NT2/D1 (cell line): ENCODE measurements at regions not wholly inside any gene's neighbourhood (a gene's known extent, or its start where the extent isn't known, plus 50 kb on each side); places are given as distances from the start of the nearest gene placed in this dataset.

ENCODE experiments used
- DNase-seq: peaks from one replicate; pipeline ENCODE4 v3.0.0-alpha.2; 2011; ENCODE audit warnings: low read depth, low spot score
- H3K27me3 ChIP-seq: 2 replicates; pipeline ENCODE4 v1.6.0; 2011; ENCODE audit warnings: mild to moderate bottlenecking; ENCODE audit not compliant: insufficient read length, insufficient read depth
- H3K36me3 ChIP-seq: 2 replicates; pipeline ENCODE4 v1.6.1; 2011; ENCODE audit warnings: mild to moderate bottlenecking, low read length, mixed read lengths; ENCODE audit not compliant: insufficient read depth, insufficient read length
- H3K4me1 ChIP-seq: 2 replicates; pipeline ENCODE4 v1.5.1; 2011; ENCODE audit not compliant: insufficient read depth, insufficient read length
- H3K4me3 ChIP-seq: 2 replicates; pipeline ENCODE4 v1.5.1; 2011; ENCODE audit warnings: low read depth; ENCODE audit not compliant: insufficient read length
- H3K9ac ChIP-seq: 2 replicates; pipeline ENCODE4 v1.6.0; 2011; ENCODE audit warnings: low read depth; ENCODE audit not compliant: insufficient read length
- H3K9me3 ChIP-seq: 2 replicates; pipeline ENCODE4 v1.5.1; 2011; ENCODE audit warnings: mild to moderate bottlenecking, low read length; ENCODE audit not compliant: insufficient read depth
- SUZ12 ChIP-seq: IDR thresholded peaks from 2 replicates; pipeline ENCODE4 v1.6.1; 2011; ENCODE audit not compliant: insufficient read length, insufficient read depth; ENCODE audit errors: extremely low read depth
- YY1 ChIP-seq: IDR thresholded peaks from 2 replicates; pipeline ENCODE4 v1.6.1; 2011; ENCODE audit not compliant: insufficient read length, insufficient read depth
- ZNF274 ChIP-seq: IDR thresholded peaks from 2 replicates; pipeline ENCODE4 v1.6.1; 2011; ENCODE audit warnings: mild to moderate bottlenecking, low read depth, low read length

DNA sequence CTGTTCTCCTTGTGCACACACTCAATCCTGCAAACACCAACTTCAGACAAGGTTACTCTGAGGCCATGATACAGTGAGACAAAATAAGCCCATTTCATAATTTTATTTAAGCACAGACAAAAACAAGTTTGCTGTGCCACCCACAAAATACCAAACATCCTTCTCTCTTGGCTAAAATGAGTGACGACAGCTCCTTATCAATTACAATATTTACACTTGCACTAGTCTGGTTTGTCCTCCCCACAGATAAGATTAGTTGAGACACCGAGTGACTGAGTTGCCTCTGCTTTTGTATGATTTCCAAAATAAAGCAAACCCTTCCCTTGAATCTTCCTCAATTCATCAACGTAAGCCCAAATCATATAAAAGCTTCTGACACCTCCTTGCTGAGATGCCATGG lies 233.5 kb upstream of the ATP10A start:
- Histone ChIP-seq H3K4me1 (no peaks in the 10 kb centered on the region), H3K27me3 (no peaks in the 10 kb centered on the region), H3K36me3 (no peaks in the 10 kb centered on the region), H3K9ac (no peak overlapping the region), H3K4me3 (no peak overlapping the region), H3K9me3 (no peaks in the 10 kb centered on the region; the same call in 1 of the 2 replicates)
- DNase-seq: no peak
- no peak for TF ChIP-seq SUZ12
- TF ChIP-seq YY1: no peak
- TF ChIP-seq ZNF274: no peak

DNA sequence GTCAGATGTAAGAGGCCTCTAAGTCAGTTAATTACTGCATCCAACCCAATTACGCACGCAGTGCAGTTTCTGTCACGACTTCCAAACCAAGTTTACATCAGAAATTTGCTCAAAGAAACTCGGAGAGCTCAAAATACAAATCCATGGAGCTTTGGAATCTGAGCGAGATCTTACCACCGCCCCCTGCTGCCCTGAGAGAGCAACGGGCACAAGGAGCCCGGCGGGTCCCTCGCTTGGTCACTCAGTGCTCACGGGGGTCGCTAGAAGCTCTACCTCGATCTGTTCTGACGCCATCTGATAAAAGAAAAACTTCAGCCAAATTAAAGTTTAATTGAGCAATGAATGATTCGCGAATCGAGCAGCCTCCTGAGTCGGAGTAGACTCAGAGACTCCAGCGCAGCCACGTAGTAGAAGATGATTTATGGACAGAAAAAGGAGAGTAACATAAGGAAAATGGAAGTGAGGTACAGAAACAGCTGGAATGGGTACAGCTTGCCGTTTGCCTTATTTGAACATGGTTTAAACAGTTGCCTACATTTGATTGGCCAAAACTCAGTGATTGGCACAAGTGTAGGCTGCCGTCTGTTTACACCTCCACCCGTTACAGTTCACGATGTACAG lies 232.7 kb upstream of the ATP10A start:
- H3K4me1 ChIP-seq: no peaks in the 10 kb centered on the region
- TF ChIP-seq YY1 (no peak), ZNF274 (no peak), SUZ12 (no peak)
- no peaks in the 10 kb centered on the region; the same call in 1 of the 2 replicates for H3K9me3 ChIP-seq
- no peaks in the 10 kb centered on the region for H3K36me3 ChIP-seq
- H3K27me3 ChIP-seq: no peaks in the 10 kb centered on the region
- DNase-seq: no peak
- H3K9ac ChIP-seq: no peak overlapping the region
- H3K4me3 ChIP-seq: no peak overlapping the region

GRCh38 chr15:26091184-26091583 lies 228.1 kb upstream of the ATP10A start:
- DNase-seq: no peak
- TF ChIP-seq YY1 (no peak), ZNF274 (no peak), SUZ12 (no peak)

DNA sequence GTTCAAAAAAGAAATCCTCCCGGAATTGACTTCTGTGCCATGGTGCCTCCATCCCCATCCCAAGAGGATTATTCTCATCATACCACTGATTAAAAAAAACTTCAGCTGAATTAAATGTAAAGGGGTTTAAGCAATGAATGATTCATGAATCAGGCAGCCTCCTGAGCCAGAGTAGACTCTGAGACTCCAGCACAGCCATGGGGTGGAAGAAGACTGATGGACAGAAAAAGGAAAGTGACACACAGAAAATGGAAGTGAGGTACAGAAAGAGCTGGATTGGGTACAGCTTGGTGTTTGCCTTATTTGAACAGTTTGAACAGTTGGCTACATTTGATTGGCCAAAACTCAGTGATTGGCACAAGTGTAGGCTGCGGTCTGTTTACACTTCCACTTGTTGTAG lies 224.8 kb upstream of the ATP10A start:
- Histone ChIP-seq H3K9ac (no peak overlapping the region), H3K27me3 (no peaks in the 10 kb centered on the region), H3K9me3 (no peaks in the 10 kb centered on the region), H3K36me3 (no peaks in the 10 kb centered on the region), H3K4me1 (no peaks in the 10 kb centered on the region), H3K4me3 (no peak overlapping the region)
- DNase-seq: no peak
- TF ChIP-seq ZNF274: no peak
- no peak for TF ChIP-seq SUZ12
- no peak for TF ChIP-seq YY1

More at GRCh38 chr15:26091184-26091583, 228.1 kb upstream of the ATP10A start:
- Histone ChIP-seq H3K4me1 (no peaks in the 10 kb centered on the region), H3K4me3 (no peak overlapping the region), H3K36me3 (no peaks in the 10 kb centered on the region), H3K27me3 (no peaks in the 10 kb centered on the region), H3K9ac (no peak overlapping the region), H3K9me3 (no peaks in the 10 kb centered on the region)

- Histone ChIP-seq H3K4me3 (no peak overlapping the region), H3K36me3 (no peaks in the 10 kb centered on the region), H3K27me3 (no peaks in the 10 kb centered on the region), H3K9ac (no peak overlapping the region), H3K4me1 (no peaks in the 10 kb centered on the region), H3K9me3 (no peaks in the 10 kb centered on the region)
- TF ChIP-seq ZNF274: no peak
- no peak for DNase-seq
These were observed 224.3 kb upstream of the ATP10A start for GRCh38 chr15:26087395-26087794.

DNA sequence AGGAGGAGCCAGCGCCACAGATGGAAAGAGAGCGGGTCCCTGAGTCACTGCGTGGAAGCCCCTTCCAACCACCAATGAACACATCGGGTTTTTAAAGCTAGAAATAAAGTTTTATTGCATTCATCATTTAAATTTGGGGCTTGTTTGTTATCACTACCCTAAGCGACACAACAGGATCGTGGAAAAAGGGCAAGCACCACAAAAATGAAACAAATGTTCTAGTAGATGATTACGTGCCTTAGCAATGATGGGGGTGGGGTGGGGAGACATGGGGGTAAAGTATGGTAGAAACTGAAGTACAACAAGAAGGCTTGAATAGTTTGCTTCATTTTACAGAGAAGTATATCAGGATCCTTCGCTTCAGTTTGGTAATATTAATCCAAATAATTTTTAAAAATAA lies 221.6 kb upstream of the ATP10A start:
- no peak overlapping the region for H3K4me3 ChIP-seq
- no peaks in the 10 kb centered on the region for H3K36me3 ChIP-seq
- TF ChIP-seq YY1: no peak
- H3K27me3 ChIP-seq: no peaks in the 10 kb centered on the region
- no peak for DNase-seq
- no peaks in the 10 kb centered on the region for H3K4me1 ChIP-seq
- H3K9me3 ChIP-seq: no peaks in the 10 kb centered on the region
- no peak overlapping the region for H3K9ac ChIP-seq

DNA sequence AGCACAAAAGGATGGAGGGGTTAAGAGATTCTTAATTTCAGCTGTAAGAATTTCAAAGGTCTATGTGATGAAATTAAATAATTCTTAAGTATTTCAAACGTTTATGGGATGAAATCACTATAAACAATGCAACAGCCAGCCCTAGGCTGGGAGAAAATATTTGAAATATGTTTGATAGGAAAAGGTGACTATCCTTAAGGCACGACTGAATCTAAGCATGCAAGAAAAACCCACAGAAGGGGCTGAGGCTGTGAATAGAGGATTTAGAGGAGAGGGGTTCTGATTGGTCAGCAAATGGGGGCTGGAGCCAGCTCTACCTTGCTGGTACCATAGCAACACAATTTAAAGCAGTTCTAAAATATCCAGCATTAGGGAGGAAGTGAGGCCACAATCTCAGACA lies 220.8 kb upstream of the ATP10A start:
- Histone ChIP-seq H3K36me3 (no peaks in the 10 kb centered on the region), H3K9me3 (no peaks in the 10 kb centered on the region), H3K9ac (no peak overlapping the region), H3K27me3 (no peaks in the 10 kb centered on the region), H3K4me1 (no peaks in the 10 kb centered on the region), H3K4me3 (no peak overlapping the region)
- DNase-seq: no peak
- no peak for TF ChIP-seq SUZ12
- TF ChIP-seq ZNF274: no peak
- TF ChIP-seq YY1: no peak

GRCh38 chr15:26083457-26083856 lies 220.3 kb upstream of the ATP10A start:
- TF ChIP-seq YY1: no peak
- no peak for TF ChIP-seq ZNF274
- TF ChIP-seq SUZ12: no peak
- no peak overlapping the region for H3K4me3 ChIP-seq
- no peak for DNase-seq
- H3K9ac ChIP-seq: no peak overlapping the region
- no peaks in the 10 kb centered on the region for H3K4me1 ChIP-seq
- no peaks in the 10 kb centered on the region for H3K27me3 ChIP-seq
- H3K9me3 ChIP-seq: no peaks in the 10 kb centered on the region
- no peaks in the 10 kb centered on the region for H3K36me3 ChIP-seq
